CMK (cell line): ENCODE measurements at regions not wholly inside any gene's neighbourhood (a gene's known extent, or its start where the extent isn't known, plus 50 kb on each side); places are given as distances from the start of the nearest gene placed in this dataset.

Experiments used
- DNase-seq: peaks from one replicate; pipeline ENCODE4 v3.0.0-alpha.2; 2010; ENCODE audit warnings: low read depth

- DNase-seq: no peak
Observed at GRCh38 chr5:62708481-62709325, 130.1 kb downstream of the LRRC70 start.

GRCh38 chr5:62707563-62707962 lies 128.9 kb downstream of the LRRC70 start:
- DNase-seq: no peak

GRCh38 chr5:62707131-62707530 lies 128.5 kb downstream of the LRRC70 start:
- DNase-seq: no peak

- no peak for DNase-seq
Observed at GRCh38 chr5:62705022-62705421, 126.4 kb downstream of the LRRC70 start.

GRCh38 chr5:62702126-62702525 lies 123.5 kb downstream of the LRRC70 start:
- no peak for DNase-seq

- DNase-seq: no peak
Observed at GRCh38 chr5:62701036-62701435, 122.4 kb downstream of the LRRC70 start.

- no peak for DNase-seq
Observed at GRCh38 chr5:62698756-62699155, 120.1 kb downstream of the LRRC70 start.

- DNase-seq: no peak
Observed at GRCh38 chr5:62695274-62695673, 116.7 kb downstream of the LRRC70 start.

GRCh38 chr5:62692946-62693713 lies 114.5 kb downstream of the LRRC70 start:
- no peak for DNase-seq

- DNase-seq: no peak
Observed at GRCh38 chr5:62691946-62692345, 113.3 kb downstream of the LRRC70 start.

- DNase-seq: no peak
Observed at GRCh38 chr5:62690421-62690820, 111.8 kb downstream of the LRRC70 start.

GRCh38 chr5:62689599-62690368 lies 111.2 kb downstream of the LRRC70 start:
- DNase-seq: no peak

GRCh38 chr5:62686692-62687091 lies 108.1 kb downstream of the LRRC70 start:
- DNase-seq: no peak

- no peak for DNase-seq
Observed at GRCh38 chr5:62685221-62685620, 106.6 kb downstream of the LRRC70 start.

GRCh38 chr5:62684310-62684709 lies 105.7 kb downstream of the LRRC70 start:
- DNase-seq: no peak

GRCh38 chr5:62682059-62682458 lies 103.4 kb downstream of the LRRC70 start:
- no peak for DNase-seq

GRCh38 chr5:62681117-62681850 lies 102.7 kb downstream of the LRRC70 start:
- DNase-seq: no peak

- DNase-seq: no peak
Observed at GRCh38 chr5:62680121-62680520, 101.5 kb downstream of the LRRC70 start.
